ENCODE measurements at regions not wholly inside any gene's neighbourhood (a gene's known extent, or its start where the extent isn't known, plus 50 kb on each side); places are given as distances from the start of the nearest gene placed in this dataset.

DNA sequence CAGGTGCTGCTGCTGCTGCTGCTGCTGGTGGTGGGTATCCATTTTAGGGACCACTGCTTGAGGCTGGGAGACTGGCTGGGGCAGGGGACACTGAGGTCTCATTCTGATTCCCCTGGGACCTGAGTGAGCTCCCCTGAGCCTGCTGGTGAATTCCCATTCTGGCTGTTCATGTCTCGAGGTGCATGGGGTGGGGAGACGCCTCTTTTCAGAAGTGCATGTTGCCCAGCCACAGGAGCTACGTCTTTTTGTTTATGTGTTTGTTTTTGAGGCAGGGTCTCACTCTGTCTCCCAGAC is 133.4 kb downstream of the RHOU start:
- TF ChIP-seq, protein P1, sequence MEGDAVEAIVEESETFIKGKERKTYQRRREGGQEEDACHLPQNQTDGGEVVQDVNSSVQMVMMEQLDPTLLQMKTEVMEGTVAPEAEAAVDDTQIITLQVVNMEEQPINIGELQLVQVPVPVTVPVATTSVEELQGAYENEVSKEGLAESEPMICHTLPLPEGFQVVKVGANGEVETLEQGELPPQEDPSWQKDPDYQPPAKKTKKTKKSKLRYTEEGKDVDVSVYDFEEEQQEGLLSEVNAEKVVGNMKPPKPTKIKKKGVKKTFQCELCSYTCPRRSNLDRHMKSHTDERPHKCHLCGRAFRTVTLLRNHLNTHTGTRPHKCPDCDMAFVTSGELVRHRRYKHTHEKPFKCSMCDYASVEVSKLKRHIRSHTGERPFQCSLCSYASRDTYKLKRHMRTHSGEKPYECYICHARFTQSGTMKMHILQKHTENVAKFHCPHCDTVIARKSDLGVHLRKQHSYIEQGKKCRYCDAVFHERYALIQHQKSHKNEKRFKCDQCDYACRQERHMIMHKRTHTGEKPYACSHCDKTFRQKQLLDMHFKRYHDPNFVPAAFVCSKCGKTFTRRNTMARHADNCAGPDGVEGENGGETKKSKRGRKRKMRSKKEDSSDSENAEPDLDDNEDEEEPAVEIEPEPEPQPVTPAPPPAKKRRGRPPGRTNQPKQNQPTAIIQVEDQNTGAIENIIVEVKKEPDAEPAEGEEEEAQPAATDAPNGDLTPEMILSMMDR (conservative IDR thresholded peaks at IDR 0.05; ENCODE audit: low read depth in 2 of 2), result no peak
- no peak for TF ChIP-seq NANOG (IDR thresholded peaks at IDR 0.05; ENCODE audit: borderline replicate concordance)
- no peak for TF ChIP-seq EZH2phosphoT487 (IDR thresholded peaks at IDR 0.05; ENCODE audit: unreplicated experiment)
- no peak for TF ChIP-seq POLR2AphosphoS5 (IDR thresholded peaks at IDR 0.05; ENCODE audit: low read depth)
- TF ChIP-seq EZH2 (IDR thresholded peaks at IDR 0.05; ENCODE audit: low read depth, unreplicated experiment), result no peak
- TF ChIP-seq, protein P2, sequence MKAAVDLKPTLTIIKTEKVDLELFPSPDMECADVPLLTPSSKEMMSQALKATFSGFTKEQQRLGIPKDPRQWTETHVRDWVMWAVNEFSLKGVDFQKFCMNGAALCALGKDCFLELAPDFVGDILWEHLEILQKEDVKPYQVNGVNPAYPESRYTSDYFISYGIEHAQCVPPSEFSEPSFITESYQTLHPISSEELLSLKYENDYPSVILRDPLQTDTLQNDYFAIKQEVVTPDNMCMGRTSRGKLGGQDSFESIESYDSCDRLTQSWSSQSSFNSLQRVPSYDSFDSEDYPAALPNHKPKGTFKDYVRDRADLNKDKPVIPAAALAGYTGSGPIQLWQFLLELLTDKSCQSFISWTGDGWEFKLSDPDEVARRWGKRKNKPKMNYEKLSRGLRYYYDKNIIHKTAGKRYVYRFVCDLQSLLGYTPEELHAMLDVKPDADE (IDR thresholded peaks at IDR 0.05), result no peak
- no peak for TF ChIP-seq CREB1 (CRISPR knock-in tag; IDR thresholded peaks at IDR 0.05; ENCODE audit: low read depth)
- TF ChIP-seq, protein P3, sequence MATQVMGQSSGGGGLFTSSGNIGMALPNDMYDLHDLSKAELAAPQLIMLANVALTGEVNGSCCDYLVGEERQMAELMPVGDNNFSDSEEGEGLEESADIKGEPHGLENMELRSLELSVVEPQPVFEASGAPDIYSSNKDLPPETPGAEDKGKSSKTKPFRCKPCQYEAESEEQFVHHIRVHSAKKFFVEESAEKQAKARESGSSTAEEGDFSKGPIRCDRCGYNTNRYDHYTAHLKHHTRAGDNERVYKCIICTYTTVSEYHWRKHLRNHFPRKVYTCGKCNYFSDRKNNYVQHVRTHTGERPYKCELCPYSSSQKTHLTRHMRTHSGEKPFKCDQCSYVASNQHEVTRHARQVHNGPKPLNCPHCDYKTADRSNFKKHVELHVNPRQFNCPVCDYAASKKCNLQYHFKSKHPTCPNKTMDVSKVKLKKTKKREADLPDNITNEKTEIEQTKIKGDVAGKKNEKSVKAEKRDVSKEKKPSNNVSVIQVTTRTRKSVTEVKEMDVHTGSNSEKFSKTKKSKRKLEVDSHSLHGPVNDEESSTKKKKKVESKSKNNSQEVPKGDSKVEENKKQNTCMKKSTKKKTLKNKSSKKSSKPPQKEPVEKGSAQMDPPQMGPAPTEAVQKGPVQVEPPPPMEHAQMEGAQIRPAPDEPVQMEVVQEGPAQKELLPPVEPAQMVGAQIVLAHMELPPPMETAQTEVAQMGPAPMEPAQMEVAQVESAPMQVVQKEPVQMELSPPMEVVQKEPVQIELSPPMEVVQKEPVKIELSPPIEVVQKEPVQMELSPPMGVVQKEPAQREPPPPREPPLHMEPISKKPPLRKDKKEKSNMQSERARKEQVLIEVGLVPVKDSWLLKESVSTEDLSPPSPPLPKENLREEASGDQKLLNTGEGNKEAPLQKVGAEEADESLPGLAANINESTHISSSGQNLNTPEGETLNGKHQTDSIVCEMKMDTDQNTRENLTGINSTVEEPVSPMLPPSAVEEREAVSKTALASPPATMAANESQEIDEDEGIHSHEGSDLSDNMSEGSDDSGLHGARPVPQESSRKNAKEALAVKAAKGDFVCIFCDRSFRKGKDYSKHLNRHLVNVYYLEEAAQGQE (IDR thresholded peaks at IDR 0.05; ENCODE audit: unreplicated experiment), result no peak
- TF ChIP-seq JUNB (IDR thresholded peaks at IDR 0.05; ENCODE audit: unreplicated experiment), result no peak
- TF ChIP-seq ZNF114 (CRISPR knock-in tag; IDR thresholded peaks at IDR 0.05), result no peak
- TF ChIP-seq ZNF331 (CRISPR knock-in tag; IDR thresholded peaks at IDR 0.05; ENCODE audit: low read depth), result no peak

Measured in GM23338 (cell line).